22Rv1 (cell line): ENCODE measurements at regions not wholly inside any gene's neighbourhood (a gene's known extent, or its start where the extent isn't known, plus 50 kb on each side); places are given as distances from the start of the nearest gene placed in this dataset.

Experiments
- ZFX ChIP-seq: fragments of 450-650 bp; IDR thresholded peaks from 2 replicates; pipeline ENCODE4 v1.6.1; 2017; ENCODE audit warnings: antibody characterized with exemption, borderline replicate concordance
- TF ChIP-seq, protein P1 (sequence below): fragments of 450-650 bp; IDR thresholded peaks from 2 replicates; pipeline ENCODE4 v1.5.1; 2017; ENCODE audit warnings: mild to moderate bottlenecking

DNA sequence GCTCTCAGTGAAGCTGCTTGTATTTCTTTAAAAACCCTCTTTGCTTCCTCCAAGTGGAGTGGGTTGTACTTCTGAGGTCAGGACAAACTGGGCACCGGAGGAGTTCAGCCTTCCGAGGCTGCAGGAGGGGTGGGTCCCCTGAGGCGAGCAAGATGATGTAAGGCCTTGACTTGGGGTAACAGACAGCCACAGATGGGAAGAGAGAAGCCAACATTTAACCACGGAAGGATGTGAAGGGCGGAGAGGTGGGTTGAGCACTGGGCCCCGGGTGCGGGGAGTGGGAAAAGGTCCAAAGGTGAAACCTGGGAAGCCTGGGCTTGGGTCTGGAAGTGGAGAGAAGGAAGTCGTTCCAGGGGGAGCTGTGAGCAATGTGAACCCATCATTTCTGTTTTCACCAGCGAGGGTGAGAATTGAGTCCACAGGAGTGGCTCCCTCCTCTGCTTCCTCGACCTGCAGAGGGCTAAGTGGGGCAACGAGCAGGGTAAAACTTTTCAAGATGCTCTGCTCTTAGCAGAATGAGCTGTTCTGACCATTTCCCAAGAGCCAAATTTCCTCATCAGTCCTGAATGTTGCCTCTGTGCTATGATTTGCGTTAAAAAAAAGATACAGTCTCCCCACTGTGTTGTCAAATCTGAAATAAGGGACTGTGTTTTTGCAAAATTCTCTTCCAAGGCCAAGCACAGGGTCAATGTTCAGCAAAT lies 137.7 kb upstream of the CRHR1 start:
- TF ChIP-seq, protein P1, sequence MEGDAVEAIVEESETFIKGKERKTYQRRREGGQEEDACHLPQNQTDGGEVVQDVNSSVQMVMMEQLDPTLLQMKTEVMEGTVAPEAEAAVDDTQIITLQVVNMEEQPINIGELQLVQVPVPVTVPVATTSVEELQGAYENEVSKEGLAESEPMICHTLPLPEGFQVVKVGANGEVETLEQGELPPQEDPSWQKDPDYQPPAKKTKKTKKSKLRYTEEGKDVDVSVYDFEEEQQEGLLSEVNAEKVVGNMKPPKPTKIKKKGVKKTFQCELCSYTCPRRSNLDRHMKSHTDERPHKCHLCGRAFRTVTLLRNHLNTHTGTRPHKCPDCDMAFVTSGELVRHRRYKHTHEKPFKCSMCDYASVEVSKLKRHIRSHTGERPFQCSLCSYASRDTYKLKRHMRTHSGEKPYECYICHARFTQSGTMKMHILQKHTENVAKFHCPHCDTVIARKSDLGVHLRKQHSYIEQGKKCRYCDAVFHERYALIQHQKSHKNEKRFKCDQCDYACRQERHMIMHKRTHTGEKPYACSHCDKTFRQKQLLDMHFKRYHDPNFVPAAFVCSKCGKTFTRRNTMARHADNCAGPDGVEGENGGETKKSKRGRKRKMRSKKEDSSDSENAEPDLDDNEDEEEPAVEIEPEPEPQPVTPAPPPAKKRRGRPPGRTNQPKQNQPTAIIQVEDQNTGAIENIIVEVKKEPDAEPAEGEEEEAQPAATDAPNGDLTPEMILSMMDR, result no peak
- no peak for TF ChIP-seq ZFX
